GM21381 (cell line): ENCODE measurements at regions not wholly inside any gene's neighbourhood (a gene's known extent, or its start where the extent isn't known, plus 50 kb on each side); places are given as distances from the start of the nearest gene placed in this dataset.

ENCODE experiments used
- ATAC-seq: cut with Tn5 transposase; IDR thresholded peaks from one replicate; pipeline ENCODE4 v1.9.1; 2021; ENCODE audit warnings: mild to moderate bottlenecking, moderate library complexity; ENCODE audit not compliant: unreplicated experiment

DNA sequence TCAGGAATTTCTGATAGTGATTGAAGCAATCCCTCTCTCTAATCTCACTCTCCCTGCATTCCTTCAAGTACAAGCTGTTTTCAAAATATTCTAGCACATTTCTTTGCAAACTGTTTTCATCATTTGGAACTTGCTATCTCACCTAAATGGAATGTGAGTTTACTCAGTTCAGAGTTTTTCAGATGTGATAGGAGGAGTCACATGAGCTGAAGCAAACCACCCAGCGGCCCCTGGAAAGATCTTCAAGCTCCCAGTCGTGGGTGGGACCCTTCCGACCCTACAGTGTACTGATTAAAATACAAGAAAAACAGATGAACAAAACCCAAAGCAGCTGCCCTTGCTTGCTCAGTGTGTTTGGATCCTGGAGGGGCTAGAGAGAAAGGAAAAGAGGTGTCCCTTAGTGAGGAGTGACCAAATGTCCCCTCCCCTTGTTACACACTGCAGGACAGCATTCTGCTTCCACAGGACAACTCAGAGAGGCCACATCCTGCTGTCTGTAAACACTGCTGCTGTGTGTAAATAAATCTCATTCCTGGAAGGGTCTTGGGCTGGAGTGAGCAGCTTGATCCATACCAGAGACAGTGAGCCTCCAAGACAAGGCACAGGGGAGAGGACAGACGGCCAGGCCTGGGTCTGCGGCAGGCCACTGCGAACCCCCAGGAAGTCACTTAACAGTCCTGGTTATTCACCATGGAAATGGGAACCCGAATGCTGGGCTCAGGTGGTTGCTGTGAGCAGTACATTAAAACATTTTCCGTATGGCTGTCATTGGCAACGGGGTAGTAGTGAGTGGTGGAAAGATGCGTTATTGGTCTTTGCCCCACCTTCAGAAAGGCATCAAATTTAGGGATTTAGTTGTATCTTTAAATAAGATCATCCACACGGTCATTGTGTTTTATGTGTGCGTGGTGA, 229.2 kb downstream of the RHOU start:
- no peak for ATAC-seq

DNA sequence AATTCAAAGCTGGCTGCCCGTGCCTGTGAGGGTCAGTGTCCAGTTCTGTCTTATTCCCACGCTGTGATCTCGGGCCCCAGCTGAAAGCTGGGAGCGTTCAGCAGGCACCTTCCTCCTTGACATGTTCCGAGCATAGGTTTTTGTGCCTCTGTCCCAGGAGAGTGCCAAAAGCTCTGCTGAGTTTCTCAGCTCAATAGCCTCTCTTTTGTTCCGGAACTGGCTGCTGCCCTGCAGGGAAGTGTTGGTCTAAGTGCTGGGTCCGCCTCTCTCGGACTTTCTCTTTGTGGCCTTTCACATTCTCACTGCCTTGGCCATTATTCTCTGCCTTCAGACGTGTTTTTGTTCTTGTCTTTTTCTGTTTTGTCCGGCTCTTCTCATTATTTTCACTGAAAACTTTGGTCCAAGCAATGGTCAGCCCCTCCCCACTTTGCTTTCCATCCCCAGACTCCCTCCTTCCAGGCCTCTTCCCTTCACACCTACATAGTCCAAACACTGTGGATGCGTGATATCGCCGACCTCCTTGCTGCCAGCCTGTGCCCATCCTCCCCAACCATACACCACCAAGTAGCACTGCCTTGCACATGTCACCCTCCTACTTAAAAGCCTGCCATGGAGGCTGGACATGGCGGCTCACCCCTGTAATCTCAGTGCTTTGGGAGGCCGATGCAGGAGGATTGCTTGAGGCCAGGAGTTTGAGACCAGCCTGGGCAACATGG, 233.8 kb downstream of the RHOU start:
- ATAC-seq: no peak

DNA sequence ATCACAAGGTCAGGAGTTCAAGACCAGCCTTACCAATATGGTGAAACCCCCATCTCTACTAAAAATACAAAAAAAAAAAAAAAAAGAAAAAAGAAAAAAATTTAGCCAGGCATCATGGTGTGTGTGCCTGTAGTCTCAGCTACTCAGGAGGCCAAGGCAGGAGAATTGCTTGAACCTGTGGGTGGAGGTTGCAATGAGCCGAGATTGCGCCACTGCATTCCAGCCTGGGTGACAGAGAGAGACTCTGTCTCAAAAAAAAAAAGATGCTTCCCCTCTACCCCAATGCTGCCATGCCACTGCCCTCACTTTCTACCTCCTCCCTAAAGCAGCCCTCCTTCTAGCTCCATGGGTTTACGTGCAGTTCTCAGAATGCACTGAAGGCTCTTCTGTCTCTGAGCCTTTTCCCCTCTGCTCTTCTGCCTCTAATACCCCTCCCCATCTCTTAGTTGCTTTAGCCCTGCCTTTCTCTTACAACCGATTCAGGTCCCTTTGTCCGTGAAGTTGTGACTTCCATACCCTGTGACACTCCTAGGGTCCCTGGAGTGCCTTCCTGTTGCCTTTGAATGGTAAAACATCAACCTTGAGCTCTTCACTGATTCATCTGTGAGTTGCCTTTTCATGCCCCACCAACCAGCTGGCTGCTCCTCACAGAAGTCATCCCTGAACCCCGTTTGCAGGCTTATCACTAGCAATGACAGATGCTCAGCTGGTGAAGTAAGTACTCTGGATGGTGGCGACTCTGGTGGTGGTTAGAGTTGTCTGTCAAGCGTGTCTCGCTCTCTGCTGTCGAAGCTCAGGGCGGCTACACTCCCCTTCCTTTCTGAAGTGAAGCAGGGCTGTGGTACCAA, 234.9 kb downstream of the RHOU start:
- no peak for ATAC-seq

- no peak for ATAC-seq
Observed at GRCh38 chr1:228972576-228972975, 237.3 kb downstream of the RHOU start.

GRCh38 chr1:228974273-228974672, 239.0 kb downstream of the RHOU start:
- ATAC-seq: no peak

DNA sequence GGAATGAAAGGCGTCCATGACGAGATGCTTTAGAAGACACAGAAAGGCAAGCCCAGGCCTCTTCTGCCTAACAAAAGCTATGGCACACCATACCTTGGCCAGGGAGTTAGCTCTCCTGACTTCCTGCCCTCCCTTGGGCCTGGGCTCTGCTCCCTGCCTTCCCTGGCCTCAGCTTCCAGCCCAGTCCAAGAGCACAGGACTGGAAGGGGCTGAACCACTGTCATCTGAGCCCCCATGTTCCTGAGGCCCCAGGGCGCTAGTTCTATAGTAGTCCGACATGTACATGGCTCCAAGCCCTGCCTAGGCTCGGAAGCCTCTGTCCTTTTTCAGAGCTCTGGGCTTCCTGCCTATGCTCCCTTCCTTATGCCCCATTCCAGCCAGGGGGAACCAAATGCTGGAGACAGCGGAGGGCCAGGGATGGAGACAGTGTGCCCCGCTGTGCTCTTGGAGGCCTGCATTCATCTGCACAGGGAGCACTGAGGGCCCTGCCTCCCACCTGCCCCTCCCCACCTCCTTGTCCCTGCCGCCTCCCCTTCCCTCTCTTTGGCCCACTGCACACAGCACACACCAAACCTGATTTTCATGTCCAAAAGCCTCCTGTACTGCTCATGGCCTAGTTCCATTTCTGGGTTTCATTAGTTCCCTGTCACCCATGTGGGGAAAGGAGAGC, 240.1 kb downstream of the RHOU start:
- ATAC-seq: no peak

GRCh38 chr1:228976316-228976715, 241.0 kb downstream of the RHOU start:
- ATAC-seq: no peak

GRCh38 chr1:228977307-228977706, 242.0 kb downstream of the RHOU start:
- no peak for ATAC-seq

DNA sequence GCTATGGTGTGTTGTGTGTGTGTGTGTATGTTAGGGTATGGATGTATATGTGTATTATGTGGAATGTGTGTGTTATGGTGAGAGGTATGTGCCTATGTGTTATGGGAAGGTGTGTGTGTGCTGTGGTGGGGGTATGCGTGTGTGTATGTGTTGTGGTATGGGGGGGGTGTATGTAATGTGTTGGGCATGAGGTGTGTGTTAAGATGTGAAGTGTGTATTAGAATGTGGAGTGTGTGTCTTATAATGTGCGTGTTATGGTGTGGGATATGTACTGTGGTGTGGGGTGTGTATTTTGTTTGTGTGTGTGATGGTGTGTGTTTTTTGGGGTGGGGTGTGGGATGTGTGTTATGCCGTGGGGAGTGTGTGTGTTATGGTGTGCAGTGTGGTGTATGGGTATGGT, 242.5 kb downstream of the RHOU start:
- ATAC-seq: no peak

GRCh38 chr1:228978484-228979324, 243.4 kb downstream of the RHOU start:
- ATAC-seq: no peak

- ATAC-seq: no peak
Observed at GRCh38 chr1:228979325-228979699, 244.0 kb downstream of the RHOU start.

DNA sequence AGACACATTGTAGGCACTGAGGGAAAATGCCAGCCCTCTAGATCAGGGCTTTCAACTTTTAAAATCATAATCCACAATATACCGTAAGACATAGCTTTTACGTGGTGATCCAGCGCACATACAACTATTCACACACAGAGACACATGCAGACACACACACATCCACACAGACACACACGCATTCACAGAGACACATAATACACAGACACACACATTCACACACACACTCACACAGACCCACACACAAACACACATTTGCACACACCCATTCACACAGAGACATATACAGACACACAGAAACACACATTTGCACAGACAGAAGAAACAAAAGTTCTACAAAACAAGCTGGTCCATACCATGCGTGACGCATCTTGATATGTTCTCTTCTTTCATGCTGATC, 244.5 kb downstream of the RHOU start:
- ATAC-seq: no peak

DNA sequence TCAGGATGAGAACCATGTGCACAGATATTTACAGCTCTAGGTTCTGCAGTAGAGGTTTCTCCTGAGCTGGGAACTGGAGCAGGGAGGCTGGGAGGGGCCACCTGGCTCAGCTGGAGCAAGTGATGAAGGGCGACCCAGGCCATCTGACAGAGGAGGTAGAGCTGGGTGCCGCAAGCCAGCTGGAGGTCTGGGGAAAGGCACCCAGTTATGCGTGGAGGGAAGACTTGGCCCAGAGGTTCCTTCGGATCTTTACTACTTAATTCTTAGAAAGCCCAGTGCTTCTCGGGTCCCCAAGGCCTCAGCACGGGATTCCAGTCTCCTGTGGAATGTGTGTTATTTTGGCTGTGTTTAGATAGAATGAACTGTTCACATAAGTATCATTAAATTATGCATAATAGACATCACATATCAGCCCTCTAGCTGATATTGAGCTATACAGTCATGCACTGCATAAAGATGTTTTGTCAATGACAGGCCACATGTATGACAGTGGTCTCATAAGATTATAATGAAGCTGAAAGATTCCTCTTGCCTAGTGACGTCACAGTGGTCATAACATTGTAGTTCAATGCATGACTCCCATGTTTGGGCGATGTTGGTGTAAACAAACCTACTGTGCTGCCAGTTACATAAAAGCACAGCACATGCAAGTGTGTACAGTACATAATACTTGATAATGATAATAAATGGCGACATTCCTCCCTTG, 245.1 kb downstream of the RHOU start:
- ATAC-seq: no peak

DNA sequence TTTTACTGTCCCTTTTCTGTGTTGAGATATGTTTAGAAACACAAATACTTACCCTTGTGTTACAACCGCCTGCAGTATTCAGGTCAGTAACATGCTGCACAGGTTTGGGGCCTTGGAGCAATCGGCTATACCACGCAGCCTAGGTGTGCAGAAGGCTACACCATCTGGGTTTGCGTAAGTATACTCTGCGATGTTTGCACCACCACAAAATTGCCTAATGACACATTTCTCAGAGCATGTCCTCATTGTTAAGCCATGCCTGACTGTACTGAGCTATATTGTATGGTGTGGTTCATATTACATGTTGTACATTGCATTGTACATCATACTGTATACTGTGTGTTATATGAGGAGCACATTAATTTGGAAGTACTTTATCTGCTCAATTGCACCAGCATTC, 247.4 kb downstream of the RHOU start:
- no peak for ATAC-seq

GRCh38 chr1:228983231-228983660, 248.0 kb downstream of the RHOU start:
- ATAC-seq: no peak

DNA sequence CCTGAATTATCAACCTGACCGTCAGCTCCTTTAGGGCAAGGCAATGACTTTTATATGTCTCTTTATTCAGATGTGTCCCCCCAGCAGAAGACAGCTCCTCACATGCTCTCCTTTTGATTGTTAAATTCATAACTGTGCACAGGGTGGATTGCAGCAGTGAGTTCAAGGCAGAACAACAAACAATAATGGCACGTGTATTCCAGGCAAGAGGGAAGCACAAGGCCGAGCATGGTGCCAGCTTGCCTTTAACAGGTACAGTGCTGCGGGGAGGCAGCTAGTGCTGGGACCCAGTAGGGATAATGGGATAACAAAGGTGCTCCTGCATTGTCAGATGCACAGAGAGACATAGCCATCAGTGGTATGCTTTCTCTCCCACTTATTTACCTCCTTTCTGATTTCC, 248.4 kb downstream of the RHOU start:
- ATAC-seq: no peak

DNA sequence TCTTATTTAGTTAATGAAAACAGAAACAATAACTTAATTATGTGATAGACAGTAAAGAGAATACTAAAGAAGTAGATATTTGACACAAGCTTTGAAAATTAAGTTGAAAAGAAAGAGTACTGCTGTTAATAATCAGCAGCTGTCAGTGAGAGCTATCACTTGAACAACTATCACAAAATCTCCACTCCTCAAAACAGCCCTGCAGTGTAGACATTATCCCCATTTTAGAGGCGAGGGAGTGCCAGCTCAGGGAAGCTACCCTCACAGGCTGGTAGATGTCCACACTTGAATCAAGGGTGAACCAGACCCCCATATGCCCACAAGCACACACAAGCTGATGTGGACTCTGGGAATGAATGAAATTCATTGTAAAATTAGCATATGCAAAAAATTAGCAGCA, 248.8 kb downstream of the RHOU start:
- no peak for ATAC-seq

DNA sequence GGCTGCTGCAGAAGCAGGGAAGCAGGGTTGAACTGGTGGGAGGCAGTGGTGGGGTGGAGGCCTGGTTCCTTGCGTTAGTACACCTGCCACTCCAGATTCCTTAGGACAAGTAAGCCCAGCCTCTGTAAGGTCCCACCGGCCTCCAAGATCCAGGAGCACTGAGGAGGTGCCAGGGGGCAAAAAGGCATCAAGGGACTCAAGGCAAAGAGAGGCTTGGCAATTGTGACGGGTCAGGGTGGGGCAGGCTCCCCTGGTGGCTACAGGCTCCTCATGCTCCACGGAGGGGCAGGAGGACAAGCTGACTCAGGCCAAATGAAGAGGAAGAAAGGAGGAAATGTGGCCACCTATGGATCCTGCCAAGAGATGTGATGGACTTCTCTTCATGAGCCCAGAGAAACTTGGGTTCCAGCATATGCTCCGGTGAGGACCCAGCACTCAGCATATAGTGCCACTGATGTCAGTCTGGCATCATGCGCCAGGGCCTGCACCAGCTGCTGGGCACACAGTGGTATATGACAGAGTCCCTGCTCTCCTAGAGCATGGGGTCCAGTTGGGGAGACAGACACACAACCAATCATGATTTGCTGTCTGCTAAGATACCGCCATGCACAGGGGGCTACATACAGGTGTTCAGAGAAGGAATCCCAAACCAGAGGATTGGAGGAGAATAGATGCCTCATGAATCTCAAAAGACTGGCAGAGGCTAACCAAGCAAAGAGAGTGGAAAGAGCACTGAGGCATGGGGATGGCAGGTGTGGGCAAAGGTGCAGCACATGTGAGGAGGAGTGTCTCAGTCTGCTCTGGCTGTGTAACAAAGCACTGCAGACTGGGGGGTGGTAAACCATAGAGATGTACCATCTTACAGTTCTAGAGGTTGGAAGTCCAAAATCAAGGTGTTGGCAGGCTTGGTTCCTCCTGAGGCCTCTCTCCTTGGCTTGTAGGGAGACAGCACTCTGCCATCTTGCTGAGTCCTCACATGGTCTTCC, 249.7 kb downstream of the RHOU start:
- no peak for ATAC-seq
